ENCODE measurements at regions not wholly inside any gene's neighbourhood (a gene's known extent, or its start where the extent isn't known, plus 50 kb on each side); places are given as distances from the start of the nearest gene placed in this dataset.

DNA sequence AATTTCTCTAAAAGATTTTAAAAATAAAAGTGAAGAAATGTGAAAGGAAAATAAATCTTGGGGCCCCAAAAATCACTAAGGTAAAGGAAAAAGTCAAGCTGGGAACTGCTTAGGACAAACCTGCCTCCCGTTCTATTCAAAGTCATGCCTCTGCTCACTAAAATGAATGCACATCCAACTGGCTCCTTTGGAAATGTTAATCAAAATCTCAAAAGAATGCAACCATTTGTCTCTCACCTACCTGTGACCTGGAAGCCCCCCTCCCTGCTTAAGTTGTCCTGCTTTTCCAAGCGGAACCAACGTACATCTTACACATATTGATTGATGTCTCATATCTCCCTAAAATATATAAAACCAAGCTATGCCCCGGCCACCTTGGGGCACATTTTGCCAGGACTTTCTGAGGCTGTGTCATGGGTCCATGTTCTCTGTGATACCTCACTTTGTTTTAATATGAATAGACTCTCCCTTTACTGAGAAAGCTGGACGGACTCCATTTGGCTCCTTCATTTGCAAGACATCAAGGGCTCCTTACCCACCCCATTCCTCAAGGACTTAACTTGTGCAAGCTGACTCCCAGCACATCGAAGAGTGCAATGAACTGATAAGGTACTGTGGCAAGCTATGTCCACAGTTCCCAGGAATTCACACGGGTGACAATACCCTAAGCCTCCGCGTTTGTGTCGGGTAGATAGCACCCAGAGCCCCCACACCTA is 164.3 kb downstream of the SMC2 start:
- H3K27ac ChIP-seq, result no peak overlapping the region

DNA sequence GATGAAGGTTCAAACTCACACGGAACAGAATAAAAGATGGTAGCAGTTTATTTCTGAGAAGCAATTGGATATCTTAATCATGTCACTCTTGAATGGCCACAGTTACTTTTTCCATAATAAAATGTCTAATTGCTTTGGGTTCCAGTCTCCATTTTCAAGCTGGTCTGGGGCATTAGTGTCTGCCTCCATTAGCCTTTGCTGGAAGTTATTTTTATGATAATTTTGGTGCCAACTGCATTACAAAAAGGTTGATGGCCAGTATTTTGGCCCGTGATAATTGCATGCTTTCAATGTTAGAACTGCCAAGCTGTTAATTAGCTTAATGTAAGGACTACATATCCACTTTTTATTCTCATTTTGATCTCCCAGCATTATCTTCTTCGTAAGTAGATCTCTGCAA is 165.9 kb downstream of the SMC2 start:
- TF ChIP-seq EZH2 (IDR thresholded peaks at IDR 0.05; ENCODE audit: borderline replicate concordance) (no peak), EZH2phosphoT487 (IDR thresholded peaks at IDR 0.05; ENCODE audit: low read depth, severe bottlenecking, unreplicated experiment) (no peak)
- TF ChIP-seq, protein P1, sequence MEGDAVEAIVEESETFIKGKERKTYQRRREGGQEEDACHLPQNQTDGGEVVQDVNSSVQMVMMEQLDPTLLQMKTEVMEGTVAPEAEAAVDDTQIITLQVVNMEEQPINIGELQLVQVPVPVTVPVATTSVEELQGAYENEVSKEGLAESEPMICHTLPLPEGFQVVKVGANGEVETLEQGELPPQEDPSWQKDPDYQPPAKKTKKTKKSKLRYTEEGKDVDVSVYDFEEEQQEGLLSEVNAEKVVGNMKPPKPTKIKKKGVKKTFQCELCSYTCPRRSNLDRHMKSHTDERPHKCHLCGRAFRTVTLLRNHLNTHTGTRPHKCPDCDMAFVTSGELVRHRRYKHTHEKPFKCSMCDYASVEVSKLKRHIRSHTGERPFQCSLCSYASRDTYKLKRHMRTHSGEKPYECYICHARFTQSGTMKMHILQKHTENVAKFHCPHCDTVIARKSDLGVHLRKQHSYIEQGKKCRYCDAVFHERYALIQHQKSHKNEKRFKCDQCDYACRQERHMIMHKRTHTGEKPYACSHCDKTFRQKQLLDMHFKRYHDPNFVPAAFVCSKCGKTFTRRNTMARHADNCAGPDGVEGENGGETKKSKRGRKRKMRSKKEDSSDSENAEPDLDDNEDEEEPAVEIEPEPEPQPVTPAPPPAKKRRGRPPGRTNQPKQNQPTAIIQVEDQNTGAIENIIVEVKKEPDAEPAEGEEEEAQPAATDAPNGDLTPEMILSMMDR (IDR thresholded peaks at IDR 0.05; ENCODE audit: poor library complexity), result no peak
- Histone ChIP-seq H3K4me3 (no peak overlapping the region), H3K79me2 (no peaks in the 10 kb centered on the region), H3K9me3 (ENCODE audit: low read depth) (no peaks in the 10 kb centered on the region), H3K4me1 (ENCODE audit: insufficient read depth) (no peaks in the 10 kb centered on the region), H3K9me2 (replicated peaks; ENCODE audit: insufficient read depth) (no peaks in the 10 kb centered on the region), H3K27me3 (no peaks in the 10 kb centered on the region), H4K20me1 (ENCODE audit: insufficient read depth, poor library complexity, severe bottlenecking) (no peaks in the 10 kb centered on the region), H3K4me2 (no peak overlapping the region), H2AFZ (no peak overlapping the region), H3K27ac (no peak overlapping the region), H3K36me3 (replicated peaks; ENCODE audit: insufficient read depth, low read depth) (no peaks in the 10 kb centered on the region)
- no peak for DNase-seq (ENCODE audit: low spot score)
- WGBS (ENCODE audit: low lambda C conversion rate, missing lambda C conversion rate), result 73% methylated on average over 3 of the region's 3 CpGs

More for the DNA sequence above, 164.3 kb downstream of the SMC2 start:
- Histone ChIP-seq H3K9me2 (replicated peaks; ENCODE audit: insufficient read depth) (no peaks in the 10 kb centered on the region), H3K4me2 (peak overlapping the region; percentile 48), H3K4me3 (no peak overlapping the region), H2AFZ (no peak overlapping the region), H4K20me1 (ENCODE audit: insufficient read depth, poor library complexity, severe bottlenecking) (no peaks in the 10 kb centered on the region), H3K4me1 (ENCODE audit: insufficient read depth) (no peaks in the 10 kb centered on the region), H3K9me3 (ENCODE audit: low read depth) (no peaks in the 10 kb centered on the region), H3K27me3 (no peaks in the 10 kb centered on the region), H3K36me3 (replicated peaks; ENCODE audit: insufficient read depth, low read depth) (no peaks in the 10 kb centered on the region), H3K79me2 (no peaks in the 10 kb centered on the region)
- TF ChIP-seq EZH2 (IDR thresholded peaks at IDR 0.05; ENCODE audit: borderline replicate concordance) (no peak), EZH2phosphoT487 (IDR thresholded peaks at IDR 0.05; ENCODE audit: low read depth, severe bottlenecking, unreplicated experiment) (no peak)
- TF ChIP-seq, protein P1 (IDR thresholded peaks at IDR 0.05; ENCODE audit: poor library complexity), result no peak
- no peak for DNase-seq (ENCODE audit: low spot score)
- 22% methylated on average over 10 of the region's 10 CpGs for WGBS (ENCODE audit: low lambda C conversion rate, missing lambda C conversion rate)

DNA sequence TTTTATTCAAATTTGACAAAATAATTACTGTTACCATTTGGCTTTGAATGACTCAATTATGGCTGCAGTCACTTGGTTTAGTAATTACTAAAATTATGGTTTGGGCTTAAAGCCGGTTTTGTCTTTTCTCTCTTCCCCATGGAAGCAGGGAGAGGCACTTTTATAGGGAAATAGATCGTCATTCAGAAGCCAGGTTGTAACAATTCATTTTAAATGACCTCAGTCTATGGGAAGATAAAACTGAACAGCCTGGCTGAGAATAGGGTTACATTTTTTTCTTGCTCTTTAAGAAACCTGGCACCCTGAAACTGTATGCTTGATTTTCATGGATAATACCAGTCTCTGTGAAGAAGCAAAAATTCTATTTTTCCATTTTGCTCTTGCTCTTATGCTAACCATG is 169.8 kb downstream of the SMC2 start:
- Histone ChIP-seq H3K9me3 (ENCODE audit: low read depth) (no peaks in the 10 kb centered on the region), H2AFZ (no peak overlapping the region), H3K27ac (no peak overlapping the region), H4K20me1 (ENCODE audit: insufficient read depth, poor library complexity, severe bottlenecking) (no peaks in the 10 kb centered on the region), H3K4me2 (no peak overlapping the region), H3K4me3 (no peak overlapping the region), H3K9me2 (replicated peaks; ENCODE audit: insufficient read depth) (no peaks in the 10 kb centered on the region), H3K27me3 (no peaks in the 10 kb centered on the region), H3K4me1 (ENCODE audit: insufficient read depth) (no peaks in the 10 kb centered on the region), H3K36me3 (replicated peaks; ENCODE audit: insufficient read depth, low read depth) (no peaks in the 10 kb centered on the region), H3K79me2 (no peaks in the 10 kb centered on the region)
- DNase-seq (ENCODE audit: low spot score), result no peak
- TF ChIP-seq EZH2 (IDR thresholded peaks at IDR 0.05; ENCODE audit: borderline replicate concordance) (no peak), EZH2phosphoT487 (IDR thresholded peaks at IDR 0.05; ENCODE audit: low read depth, severe bottlenecking, unreplicated experiment) (no peak)
- TF ChIP-seq, protein P1 (IDR thresholded peaks at IDR 0.05; ENCODE audit: poor library complexity), result no peak
- 72% methylated on average over 2 of the region's 2 CpGs for WGBS (ENCODE audit: low lambda C conversion rate, missing lambda C conversion rate)

Measured in hepatocyte (in vitro differentiated cells).